DMS153 treated with DMSO at 0.1 percent for 48 hours (cell line): ENCODE measurements at regions not wholly inside any gene's neighbourhood (a gene's known extent, or its start where the extent isn't known, plus 50 kb on each side); places are given as distances from the start of the nearest gene placed in this dataset.

Source experiments
- DNase-seq: peaks from one replicate; lab custom pipeline; 2025; ENCODE audit not compliant: unreplicated experiment; lab: John Stamatoyannopoulos, UW

- DNase-seq, result no peak
These were observed 122.5 kb downstream of the TMEM174 start for GRCh38 chr5:73295447-73295846.

GRCh38 chr5:73292816-73293459 lies 119.9 kb downstream of the TMEM174 start:
- no peak for DNase-seq

- no peak for DNase-seq
These were observed 118.9 kb downstream of the TMEM174 start for GRCh38 chr5:73291873-73292272.

GRCh38 chr5:73290242-73290641 lies 117.2 kb downstream of the TMEM174 start:
- DNase-seq, result no peak

- no peak for DNase-seq
These were observed 116.1 kb downstream of the TMEM174 start for GRCh38 chr5:73288803-73289720.

GRCh38 chr5:73286896-73287295 lies 113.9 kb downstream of the TMEM174 start:
- DNase-seq, result no peak

DNA sequence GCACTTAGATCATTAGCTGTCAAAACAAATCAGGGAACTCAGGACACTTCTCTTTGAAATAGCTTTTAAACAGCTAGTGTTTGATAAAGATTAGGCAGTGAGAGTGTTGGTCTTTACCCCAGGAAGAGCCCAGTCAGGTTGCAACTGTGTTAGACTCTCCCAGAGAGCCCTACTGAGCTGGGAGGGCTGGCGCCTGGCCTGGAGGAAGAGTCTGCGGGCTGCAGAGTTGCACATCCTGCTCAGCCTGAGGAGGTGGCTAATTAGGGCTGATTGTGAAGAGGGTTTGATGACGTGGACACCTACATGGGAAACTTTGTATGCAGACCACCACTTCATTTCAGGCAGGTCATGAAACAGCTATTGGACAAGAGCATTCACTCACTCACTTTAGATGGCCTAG lies 112.0 kb downstream of the TMEM174 start:
- no peak for DNase-seq

DNA sequence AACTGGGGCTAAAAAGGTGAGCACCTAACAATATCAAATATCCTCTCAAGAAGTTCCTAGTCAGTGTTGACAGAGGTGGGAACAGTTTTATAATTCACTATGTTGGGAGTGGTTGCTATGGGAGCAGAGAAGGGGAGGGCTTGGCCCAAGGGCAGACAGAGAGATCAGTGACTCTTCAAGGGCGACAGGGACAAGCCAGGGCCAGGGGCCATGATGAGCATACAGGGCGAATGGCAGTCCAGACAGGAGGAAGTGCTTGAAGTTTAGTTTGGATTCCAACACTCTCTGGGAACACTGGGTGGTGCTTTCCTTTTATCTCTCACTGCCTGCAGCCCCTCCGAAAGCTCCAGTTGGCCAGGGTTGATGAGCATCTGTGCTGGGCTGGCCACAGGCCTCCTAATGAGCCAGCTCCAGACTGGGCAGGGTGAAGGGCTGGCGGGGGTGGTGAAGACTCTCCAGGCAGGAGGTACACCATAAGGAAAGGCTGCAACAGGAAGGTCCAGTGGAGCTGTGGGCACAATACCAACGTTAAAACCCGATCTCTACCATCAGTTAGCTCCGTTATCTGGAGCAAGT lies 111.3 kb downstream of the TMEM174 start:
- DNase-seq, result no peak

GRCh38 chr5:73282923-73283322 lies 109.9 kb downstream of the TMEM174 start:
- DNase-seq, result no peak

DNA sequence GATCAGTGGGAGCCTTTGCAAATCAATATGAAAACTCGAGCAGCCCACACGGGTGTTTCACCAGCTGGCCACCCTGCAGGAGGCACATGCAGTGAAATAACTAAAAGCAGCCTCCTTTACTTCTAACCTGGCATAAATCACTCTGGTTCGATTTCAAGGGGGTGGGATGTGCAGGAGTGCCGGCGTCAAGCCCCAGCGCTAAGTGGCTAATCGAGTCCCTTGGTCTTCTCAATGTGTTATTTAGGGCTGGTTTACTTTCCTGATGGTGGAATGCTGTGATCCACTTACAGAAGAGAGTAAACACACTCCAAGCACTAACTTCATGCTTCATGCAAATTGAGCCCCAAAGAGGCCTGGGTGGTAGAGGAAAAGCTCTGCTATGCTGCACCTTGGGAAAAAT lies 109.4 kb downstream of the TMEM174 start:
- DNase-seq, result no peak

GRCh38 chr5:73280821-73281746 lies 108.1 kb downstream of the TMEM174 start:
- DNase-seq, result peak; percentile 67

DNA sequence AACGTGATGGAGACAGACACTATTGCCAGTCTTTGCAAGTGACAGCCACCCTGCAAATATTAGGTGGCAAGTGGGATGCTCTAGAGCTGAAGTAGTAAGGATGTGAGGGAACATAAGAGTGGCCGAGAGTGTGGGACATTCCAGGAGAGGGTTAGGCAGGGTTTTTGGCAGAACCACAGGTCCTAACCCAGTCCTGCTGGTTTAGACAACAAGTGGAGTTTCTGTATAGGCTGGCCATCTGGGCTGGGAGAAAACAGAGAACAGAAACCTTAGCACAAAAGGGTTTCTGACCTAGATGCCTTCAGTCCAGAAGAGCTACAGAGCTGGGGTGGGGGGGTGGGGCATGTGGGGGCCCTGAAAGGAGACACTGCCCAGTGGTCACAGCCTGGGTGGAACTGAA lies 107.4 kb downstream of the TMEM174 start:
- no peak for DNase-seq

DNA sequence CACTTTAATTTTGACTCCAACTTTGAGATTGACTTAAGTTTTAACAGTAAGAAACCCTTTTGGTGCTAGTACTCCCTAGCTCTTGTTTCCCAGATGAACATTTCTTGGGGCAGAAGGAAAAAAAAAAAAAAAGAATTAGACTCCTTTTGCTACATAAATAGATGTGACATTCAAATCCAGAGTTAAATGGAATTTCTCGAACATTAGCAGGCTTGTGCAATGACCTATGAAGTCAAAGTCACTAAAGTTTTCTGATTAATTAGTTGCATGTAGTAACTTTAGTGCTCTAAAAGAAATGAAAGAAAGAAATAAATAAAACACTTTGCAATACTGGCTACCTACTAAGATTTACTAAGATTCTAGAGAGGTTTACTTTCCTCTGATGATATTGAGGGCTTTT lies 106.8 kb downstream of the TMEM174 start:
- no peak for DNase-seq

DNA sequence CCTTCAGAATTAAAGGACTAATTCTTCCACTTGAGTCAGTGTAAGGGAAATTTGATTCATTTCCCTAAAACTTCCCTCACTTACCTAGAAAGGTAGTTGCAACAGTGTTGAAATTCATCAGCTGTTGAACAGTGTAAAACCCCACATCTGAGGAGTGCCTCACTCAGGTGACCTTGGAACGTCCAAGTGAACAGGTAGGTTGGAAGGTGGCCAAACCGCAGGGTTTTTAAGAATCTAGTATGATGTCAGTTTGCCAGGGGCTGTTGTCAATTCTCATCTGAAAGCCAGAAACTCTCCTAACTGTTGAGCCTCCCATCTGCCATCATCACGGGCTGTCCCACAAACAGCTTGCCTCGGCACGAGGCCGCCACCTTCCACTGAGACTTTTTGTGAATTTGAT lies 105.7 kb downstream of the TMEM174 start:
- no peak for DNase-seq

GRCh38 chr5:73274881-73275663 lies 102.1 kb downstream of the TMEM174 start:
- DNase-seq, result no peak

DNA sequence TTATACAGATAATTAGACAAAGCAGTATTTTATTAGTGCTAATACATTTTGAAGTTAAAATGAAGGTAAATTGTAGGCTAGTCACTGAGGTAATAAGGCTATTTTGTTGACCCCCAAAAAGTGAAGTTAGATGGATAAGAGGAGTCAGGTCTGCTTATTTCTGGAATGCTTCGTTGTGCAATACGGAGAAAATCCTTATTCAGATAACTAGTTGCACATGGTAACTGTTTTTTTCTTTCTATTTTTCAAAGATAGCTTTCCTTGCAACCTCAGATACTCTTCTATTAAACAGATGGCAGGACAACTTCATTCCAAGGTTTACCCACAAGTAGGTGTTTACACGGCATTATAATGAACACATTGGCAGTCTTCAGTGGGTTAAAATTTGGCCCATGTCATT lies 101.1 kb downstream of the TMEM174 start:
- DNase-seq, result no peak

GRCh38 chr5:73273379-73274050 lies 100.5 kb downstream of the TMEM174 start:
- DNase-seq, result no peak

- DNase-seq, result no peak
These were observed 99.4 kb downstream of the TMEM174 start for GRCh38 chr5:73272351-73272750.

DNA sequence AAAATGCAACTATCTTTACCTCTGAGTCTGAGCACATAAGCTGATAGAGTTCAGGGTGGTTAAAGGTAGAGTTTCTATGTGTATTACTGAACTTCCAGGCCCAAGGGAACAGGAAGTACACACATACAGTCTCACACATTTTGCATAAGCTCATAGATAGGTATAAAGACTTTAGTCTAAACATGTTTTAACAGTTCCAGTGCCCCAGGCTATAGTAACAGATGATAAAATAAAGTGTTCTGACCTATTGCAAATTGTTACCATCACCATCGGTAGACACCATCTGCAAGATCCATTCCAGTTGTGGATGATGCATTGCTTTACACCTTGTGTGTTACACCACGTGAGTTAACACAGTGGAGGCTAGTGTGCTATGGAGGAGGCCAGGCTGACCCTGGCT lies 95.8 kb downstream of the TMEM174 start:
- DNase-seq, result no peak
